IPS-NIHi7 (cell line): ENCODE measurements at regions not wholly inside any gene's neighbourhood (a gene's known extent, or its start where the extent isn't known, plus 50 kb on each side); places are given as distances from the start of the nearest gene placed in this dataset.
"Not testable (repeated sequence)": the region's sequence is repeated elsewhere in the genome, so short reads cannot be mapped to it uniquely, and the experiment has no call there.

Experiments
- DNase-seq: peaks from one replicate; pipeline ENCODE4 v3.0.0; 2012; ENCODE audit warnings: mixed read lengths; ENCODE audit errors: extremely low spot score

DNA sequence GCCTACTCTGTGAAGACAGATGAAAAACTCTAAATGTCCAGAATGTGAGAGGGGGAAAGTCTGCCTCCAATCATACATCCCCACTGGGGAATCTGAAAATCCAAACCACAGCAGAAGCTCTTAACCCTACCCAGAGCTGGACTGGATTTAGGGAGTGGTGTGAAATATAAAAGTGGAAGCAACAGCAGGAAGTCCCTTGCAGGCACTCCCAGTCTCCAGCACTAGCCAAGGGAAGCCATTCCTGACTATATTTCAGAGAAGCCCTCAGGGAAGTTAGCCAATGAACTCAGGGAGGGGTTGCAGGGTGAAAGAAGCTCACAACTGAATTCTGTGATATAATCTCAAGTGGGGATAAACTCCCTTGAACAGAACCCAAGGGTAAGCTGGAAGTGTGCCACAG is 51.5 kb downstream of the CRPPA start:
- DNase-seq, result no peak

DNA sequence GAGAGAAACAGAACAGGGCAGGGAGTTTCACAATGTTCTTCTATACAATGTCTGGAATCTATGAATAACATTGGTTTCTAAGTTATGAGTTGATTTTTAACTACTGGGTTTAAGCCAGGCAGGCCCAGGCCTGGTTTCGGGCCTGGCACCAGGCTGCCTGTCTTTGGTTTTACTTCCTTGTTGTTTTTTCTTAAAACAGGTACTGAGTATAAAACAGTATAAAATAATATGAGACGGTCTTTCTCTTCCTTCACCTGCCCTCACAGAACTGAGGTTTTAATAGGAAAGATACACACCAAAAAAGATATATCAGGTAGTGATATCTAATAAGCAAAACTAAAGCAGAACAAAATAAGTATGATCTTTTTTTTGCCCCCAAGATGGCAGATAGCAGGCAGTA is 52.0 kb downstream of the CRPPA start:
- not testable (repeated sequence) for DNase-seq

DNA sequence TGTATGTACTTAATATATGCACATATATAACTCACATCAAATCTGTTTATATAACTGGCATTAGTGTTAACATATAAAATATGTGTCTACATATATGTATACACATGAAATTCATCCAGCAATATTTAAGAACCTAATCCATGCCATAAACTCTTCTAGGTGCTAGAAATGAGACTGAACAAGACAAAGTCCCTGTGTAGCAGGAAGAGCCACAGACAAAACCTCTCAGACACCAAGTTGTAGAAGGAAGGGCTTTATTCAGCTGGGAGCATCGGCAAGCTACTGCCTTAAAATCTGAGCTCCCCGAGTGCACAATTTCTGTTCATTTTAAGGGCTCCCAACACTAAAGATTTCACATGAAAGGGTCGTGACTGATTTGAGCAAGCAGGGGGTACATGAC is 52.5 kb downstream of the CRPPA start:
- DNase-seq, result no peak

DNA sequence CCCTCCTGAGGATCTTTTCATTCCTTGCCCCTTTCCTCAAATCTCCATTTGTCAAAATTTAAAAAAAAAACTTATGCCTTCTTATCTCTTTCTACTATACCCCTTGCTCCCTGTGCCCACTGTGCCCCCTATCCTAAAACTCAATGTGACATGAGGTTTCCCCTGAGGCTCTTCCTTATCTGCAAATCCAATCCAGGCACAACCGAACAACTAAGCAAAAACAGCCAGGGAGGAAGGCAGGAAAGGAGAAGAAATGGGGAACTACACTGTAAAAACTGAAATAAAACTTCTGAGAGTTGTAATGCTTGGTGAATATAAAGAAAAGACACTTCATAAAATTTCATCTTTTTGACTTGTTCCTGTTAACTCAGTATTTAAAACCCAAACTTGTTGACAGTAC is 54.2 kb downstream of the CRPPA start:
- no peak for DNase-seq

DNA sequence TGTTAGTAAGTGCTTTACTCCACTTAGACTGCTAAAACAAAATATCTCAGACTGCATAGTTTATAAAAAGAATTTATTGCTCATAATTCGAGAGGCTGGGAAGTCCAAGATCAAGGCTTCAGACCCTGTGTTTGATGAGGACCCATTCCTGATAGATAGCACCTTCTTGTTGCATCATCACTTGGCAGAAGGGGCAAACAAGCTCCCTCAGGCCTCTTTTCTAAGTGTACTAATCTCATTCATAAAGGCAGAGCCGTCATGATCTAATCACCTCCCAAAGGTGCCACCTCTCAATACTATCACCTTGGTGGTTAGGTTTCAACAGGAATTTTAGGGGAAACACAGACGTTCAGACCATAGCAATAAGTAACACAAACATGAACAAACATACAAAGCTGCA is 55.4 kb downstream of the CRPPA start:
- no peak for DNase-seq

DNA sequence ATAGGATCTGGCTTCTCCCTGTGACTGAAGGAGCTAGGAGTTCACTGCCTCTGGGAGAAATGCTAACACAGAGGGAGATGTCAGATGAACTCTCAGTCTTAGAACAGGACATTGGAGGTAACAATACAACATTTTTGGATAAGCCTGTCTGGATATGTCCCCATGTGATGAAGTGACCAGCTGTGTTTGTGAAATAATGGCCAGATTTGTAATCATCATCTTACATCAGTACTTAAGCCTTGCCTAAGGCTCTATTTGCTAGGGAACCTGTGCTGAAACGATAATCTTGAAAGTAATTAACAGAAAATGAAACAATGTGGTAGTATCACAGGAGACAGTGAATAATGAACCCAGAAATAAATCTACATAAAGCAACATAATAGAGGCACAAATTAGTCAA is 56.2 kb downstream of the CRPPA start:
- DNase-seq, result no peak

DNA sequence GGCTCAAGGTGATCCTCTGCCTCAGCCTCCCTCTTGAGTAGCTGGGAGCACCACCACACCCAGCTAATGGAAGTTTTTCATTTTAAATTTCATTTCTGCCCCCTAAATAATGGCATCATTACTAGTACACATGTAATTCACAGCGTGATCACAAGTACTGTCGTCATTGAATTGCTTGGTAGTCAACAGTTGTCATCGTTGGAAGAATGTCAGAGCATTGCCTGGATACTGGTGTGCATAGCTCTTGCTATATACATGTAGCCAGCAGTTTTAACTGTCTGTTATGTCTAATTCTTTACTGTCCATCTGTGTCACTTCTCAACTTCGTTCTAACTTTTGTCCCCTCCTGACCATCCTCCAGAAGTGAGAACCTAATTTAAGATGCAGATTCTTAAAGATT is 62.1 kb downstream of the CRPPA start:
- no peak for DNase-seq

DNA sequence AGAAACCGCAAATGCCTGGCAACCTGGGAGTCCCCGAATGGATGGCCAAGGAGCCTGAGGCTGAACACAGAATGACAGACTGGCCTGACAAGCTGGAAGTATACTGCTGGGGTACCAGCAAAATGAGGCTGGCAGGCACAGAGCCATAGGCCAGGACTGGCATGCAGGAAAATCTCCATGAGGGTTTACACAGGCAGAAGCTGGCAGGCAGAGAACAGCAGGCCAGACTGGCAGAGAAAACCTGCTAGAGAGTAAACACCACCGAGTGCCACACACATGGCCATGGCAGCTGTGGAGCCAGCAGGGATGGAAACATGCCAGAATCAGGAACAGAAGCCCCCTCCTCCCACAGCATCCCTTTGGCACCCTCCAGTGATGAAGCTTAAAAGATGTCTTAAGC is 63.4 kb downstream of the CRPPA start:
- DNase-seq, result no peak

DNA sequence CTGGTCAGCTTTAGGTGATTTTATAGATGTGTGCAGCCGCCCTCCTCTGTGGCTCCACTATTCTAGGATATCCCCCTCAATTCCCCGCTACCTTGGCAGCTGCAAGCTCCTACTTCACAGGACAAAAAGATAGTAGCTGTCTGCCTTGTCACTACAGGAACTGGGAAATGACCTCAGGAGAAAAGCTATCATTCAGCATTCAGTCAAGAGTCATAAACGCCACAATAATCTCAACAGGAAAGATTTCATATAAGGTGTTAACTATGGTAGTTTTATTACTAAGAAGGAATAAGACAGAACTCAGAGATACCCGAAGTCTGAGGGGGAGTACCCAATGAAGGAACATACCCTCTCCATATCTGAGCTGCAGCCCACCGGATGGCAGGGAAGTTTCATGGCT is 63.9 kb downstream of the CRPPA start:
- no peak for DNase-seq

DNA sequence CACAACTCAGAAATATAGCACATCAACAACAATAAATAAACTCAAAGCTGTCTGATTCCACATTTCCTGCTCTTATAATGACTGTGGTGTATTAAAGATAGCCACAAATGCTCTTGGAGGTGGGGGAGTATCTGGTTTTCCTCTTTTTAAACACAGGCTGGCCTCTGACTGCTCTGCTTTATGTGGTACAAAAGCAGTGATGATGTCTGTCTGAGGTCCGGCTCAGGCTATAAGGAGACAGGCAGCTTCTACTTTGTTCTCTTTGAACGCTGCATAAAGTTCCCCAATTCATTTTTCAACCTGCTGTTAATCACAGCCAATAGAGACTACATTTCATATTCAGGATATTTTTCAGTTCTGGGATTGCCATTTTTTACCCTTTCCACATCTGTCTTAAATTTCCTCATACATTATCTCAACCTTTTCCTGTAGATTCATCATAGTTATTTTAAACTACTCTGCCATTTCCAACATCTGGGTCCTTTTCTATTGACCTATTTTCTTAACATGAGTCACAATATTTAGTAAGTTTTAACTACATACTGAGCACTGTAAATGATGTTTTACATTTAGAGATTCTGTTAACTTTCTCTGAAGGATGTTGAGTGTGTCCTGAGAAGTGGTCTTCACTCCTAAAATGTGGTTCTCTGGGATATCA is 64.9 kb downstream of the CRPPA start:
- no peak for DNase-seq

DNA sequence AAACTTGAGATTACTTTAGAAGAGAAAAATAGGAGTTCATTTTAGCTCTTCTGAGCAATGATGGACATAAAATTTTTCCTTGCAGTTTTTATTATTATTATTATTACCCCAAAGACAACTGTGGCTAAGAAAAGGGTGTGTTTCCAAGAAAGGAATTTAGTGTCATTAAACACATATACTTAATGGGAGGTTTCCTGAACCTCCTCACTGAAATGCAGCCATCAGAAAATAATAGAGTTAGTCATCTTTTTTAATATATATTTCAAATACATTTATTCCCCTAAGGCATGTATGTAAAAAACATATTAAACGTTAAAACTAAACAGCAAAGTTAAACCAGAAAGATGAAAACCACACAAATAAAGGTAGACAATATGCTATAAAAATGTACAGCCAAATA is 66.8 kb downstream of the CRPPA start:
- DNase-seq, result no peak

DNA sequence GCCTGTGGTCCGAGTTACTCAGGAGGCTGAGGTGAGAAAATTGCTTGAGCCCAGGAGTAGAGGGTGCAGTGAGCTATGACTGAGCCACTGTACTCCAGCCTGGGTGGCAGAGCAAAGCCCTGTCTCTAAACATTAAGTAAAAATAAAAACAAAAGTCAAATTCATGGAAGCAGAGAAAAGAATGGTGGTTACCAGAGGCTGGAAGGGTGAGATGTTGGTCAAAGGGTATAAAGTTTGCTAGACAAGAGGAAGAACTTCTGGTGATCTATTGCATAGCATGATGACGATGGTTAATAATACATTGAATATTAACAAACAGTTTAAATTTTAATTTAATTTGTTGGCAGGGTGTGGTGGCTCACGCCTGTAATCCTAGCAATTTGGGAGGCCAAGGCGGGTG is 68.1 kb downstream of the CRPPA start:
- no peak for DNase-seq

DNA sequence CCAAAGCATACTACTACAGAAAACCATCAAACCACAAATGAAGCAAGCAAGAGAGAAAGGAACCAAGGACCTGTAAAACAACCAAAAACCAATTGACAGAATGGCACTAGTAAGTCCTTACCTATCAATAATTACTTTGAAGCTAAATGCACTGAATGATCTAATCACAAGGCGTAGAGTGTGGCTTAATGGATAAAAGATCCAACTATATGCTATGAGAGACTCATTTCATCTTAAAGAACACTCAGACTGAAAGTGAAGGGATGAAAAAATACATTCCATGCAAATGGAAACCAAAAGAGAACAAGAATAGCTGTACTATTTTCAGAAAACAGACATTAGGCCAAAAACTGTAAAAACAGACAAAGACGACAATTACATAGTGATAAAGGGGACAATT is 70.7 kb downstream of the CRPPA start:
- no peak for DNase-seq

DNA sequence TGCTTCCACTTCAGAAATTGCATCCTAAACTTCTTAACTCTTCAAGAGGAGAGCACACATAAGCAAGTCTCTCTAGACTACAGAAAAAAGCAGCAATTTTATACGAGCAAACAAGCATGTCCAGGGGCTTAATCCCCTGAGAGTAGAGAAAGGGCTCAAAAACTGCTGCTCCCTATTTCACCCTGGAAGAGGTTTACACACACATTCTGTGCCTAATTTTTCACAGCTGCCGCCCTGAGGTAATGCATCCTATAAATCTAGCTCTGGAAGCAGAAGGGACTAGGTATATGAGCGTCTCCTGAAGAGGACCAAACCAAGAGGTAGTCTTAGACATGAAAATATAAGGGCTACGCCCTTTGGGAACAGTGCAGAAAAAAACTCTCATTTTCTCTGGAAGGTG is 73.1 kb downstream of the CRPPA start:
- DNase-seq, result no peak

DNA sequence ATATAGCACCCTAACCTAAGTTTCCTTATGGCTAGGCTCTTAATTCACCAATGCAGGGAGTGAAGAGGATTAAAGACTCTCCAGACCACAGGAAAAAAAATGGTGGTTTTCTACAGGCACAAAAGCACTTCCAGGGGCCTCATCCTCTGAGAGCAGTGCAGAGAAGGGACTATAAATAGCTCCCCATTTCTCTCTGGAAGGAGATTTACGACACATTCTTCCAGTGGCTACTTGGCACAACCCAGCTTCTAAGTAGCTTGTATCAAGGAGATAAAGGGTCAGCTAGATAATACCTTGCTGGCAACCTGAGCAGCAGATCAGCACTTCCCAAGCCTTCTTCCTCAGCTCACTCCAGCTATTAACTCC is 73.5 kb downstream of the CRPPA start:
- DNase-seq, result no peak

DNA sequence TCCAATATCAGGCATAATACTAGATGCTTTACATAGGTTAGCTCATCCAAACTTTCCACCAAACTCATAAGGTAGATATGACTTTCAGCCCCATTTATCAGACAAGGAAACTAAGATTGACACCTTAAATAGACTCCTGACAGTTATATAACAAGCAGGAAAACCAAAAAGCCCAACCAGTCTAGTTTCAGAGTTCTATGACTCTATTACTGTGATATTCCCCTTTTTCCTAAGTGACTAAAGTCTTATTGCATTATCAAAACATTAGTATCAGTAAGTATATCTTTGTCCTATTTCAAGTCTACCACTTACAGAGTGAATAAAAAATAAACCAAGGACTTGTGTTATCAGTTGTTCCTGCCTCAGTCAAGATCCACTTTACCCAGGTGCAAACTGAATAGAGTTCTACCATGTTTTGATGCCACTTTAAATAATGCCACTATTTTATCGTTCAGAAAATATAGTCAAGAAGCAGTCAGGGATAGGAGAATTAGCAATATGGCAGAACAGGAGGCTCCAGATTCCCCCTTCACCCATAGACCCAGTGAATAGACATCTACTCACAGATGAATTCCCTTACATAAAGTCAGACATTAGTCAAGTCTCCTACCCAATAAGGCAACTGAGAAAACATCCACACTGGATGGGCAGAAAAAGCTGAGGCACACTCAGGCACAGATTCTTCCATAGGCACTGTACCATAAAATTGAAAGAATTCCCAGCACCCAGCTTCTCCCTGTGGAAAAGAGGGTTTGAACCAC is 74.1 kb downstream of the CRPPA start:
- DNase-seq, result no peak

DNA sequence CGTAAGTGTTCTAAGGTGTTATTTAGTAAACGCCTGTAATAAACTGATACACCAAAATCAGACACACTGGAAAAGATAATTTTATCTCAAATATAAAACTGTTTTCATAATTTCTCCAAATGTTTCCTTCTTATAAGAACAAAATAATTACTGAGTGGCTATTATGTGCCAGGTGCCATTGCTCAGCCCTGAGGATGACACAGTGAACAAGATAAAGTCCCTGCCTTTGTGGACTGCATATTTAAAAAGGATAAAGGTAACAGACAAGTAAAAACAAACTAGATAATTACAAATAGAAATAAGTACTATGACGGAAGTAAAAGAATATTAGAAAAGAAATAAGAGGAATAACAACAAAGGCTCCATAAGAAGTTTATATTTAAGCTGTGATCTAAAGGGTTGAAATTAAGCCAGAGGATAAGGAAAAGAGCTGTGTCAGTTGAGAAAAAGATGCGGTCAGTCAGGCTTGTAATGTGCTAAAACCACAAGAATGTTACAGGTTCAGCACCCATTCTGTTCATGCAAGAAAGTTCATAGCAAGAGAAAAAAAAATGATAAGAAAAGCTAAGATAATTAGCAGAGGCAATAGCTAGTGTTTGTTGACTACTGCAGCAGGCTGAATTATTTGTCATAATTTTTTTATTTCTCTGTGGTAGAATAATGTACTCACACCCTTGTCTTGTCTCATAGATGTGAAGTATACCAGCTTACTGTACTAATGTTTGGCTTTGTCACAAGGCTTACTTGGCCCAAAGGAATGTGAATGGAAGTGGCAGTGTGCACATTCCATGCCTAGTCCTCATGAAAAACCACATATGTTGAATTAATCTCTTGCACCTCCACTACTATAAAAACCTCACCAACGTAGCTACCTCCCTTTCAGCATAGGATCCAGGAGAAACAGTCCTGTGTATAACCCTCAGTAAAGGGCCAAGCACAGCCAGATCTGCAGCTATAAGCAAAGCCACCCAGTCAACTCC is 75.1 kb downstream of the CRPPA start:
- no peak for DNase-seq

DNA sequence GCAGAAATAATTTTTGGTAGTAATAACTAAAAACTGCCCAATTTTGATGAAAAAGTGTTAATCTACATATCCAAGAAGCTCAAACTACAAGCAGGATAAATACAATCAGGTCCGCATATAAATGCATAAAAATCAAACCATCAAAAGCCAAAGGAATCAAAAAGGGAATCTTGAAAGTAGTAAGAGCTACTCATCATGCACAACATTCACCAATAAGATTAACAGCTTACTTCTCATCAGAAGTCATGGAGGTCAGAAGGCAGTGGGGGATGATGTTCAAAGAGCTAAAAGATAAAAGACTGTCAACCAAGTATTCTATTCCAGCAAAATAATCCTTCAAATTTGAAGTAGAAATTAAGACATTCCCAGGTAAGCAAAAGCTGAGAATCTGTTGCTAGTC is 76.4 kb downstream of the CRPPA start:
- DNase-seq, result no peak

DNA sequence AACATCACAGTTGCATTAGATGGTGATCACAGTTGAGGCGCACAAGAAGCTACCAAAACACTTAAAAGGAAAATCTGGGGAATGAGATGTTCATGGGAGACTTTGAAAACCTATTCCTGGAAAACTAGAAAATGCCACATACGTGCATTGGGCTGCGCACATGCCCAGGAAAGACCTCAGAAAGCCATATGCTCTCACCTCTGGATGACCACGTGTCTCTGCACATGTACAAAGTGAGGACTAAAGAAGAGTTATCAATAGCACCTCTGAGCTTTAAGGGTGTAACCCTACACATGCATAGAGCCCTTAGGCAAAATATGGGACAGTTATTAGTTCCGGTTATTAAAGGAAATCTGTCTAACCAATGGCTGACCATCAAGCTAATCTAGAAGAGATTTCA is 77.7 kb downstream of the CRPPA start:
- DNase-seq, result no peak

DNA sequence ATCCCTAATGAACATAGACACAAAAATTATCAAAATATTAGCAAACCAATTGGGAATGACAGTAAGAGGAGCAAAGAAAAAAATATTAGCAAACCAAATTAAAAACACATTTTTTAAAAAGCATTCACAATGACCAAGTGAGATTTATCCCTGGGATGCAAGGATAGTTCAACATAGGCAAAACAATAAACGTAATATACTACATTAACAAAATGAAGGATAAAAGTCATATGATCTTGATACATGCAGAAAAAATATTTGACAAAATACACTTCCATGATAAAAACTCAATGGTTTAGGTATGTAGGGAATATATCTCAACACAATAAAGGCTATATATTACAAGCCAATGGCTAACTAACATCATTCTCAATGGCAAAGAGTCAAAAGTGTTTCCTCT is 83.3 kb downstream of the CRPPA start:
- DNase-seq, result no peak

DNA sequence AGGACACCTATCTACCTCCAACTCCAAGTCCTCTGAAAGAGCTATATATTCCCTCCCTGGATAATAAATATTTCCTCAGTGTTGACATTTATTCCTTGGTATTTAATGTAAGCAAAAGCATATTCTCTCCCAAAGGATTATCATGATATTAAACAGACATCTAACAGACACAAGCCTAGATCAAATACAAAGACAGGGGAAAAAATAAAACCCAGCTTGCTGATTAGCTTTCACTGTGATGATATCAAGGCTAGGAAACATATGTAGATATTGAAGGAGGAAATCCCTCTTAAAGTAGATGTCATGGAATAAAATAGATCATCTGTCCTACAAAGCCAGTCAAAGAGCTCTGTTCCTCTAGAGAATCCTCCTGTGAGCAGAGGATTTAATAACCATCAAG is 95.2 kb downstream of the CRPPA start:
- DNase-seq, result no peak

DNA sequence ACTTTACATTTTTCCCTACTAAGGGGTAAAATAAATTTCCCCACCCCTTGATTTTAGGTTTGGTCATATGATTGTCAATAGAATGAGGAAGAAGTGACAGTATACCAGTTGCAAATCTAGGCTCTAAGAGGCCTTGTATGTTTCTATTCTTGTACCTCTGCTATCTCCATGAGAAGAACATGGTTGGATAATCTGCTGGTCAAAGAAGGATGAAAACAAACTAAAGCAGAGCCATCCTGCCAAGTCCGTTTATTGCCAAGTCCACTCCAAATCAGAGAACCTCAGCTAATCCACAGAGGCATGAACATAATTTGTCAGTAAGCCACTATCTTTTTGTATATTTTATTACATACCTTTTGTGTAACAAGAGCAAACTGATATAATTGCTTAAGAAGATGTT is 98.0 kb downstream of the CRPPA start:
- DNase-seq, result no peak
